MV-4-11 (cell line): ENCODE measurements at regions not wholly inside any gene's neighbourhood (a gene's known extent, or its start where the extent isn't known, plus 50 kb on each side); places are given as distances from the start of the nearest gene placed in this dataset.

Source experiments
- DNase-seq: peaks from one replicate; lab custom pipeline; 2025; lab: John Stamatoyannopoulos, UW

DNA sequence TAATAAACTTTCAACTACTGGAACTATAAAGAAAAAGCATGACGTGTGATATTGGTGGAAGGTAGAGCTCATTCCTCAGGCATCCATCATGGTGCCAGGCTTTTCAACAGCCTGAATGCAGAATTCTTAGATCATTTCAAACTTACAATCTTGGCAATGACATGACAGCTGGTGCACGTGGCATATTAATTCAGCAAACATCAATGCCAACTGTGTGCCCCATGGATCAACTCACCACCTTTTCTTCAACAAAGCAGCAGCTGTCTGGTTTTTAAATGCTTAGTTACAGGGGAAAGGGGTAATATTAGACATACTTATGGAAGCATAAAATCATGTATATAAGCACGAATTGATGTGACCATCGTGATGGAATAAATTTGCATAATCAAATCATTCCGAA, 56.0 kb upstream of the OR13F1 start:
- no peak for DNase-seq
